DOHH2 (cell line): ENCODE measurements at regions not wholly inside any gene's neighbourhood (a gene's known extent, or its start where the extent isn't known, plus 50 kb on each side); places are given as distances from the start of the nearest gene placed in this dataset.

Experiments used
- H3F3A ChIP-seq: fragments of 200-600 bp; sonication (generic), shearing (Covaris generic); 2 replicates; pipeline ENCODE4 v1.6.0; 2016; ENCODE audit warnings: antibody characterized with exemption, mild to moderate bottlenecking; ENCODE audit not compliant: control insufficient read depth, insufficient read depth
- H3K27ac ChIP-seq: fragments of 200-600 bp; sonication (generic); 2 replicates; pipeline ENCODE4 v1.5.1; 2014; ENCODE audit warnings: low read depth, mild to moderate bottlenecking, low read length, moderate library complexity
- H3K27me3 ChIP-seq: fragments of 200-600 bp; sonication (generic); 2 replicates; pipeline ENCODE4 v1.6.1; 2014; ENCODE audit warnings: mild to moderate bottlenecking, low read length, mixed read lengths; ENCODE audit not compliant: control insufficient read depth
- H3K36me3 ChIP-seq: fragments of 200-600 bp; sonication (generic); 2 replicates; pipeline ENCODE4 v1.6.1; 2014; ENCODE audit warnings: mild to moderate bottlenecking, low read length, moderate library complexity, mixed read lengths; ENCODE audit not compliant: control insufficient read depth
- H3K4me1 ChIP-seq: fragments of 200-600 bp; sonication (generic); 2 replicates; pipeline ENCODE4 v1.6.1; 2014; ENCODE audit warnings: mild to moderate bottlenecking, low read length, mixed read lengths; ENCODE audit not compliant: control insufficient read depth
- H3K4me2 ChIP-seq: fragments of 200-600 bp; sonication (generic); 2 replicates; pipeline ENCODE4 v1.6.0; 2014; ENCODE audit warnings: mild to moderate bottlenecking, low read length, moderate library complexity
- H3K4me3 ChIP-seq: fragments of 200-600 bp; sonication (generic); 2 replicates; pipeline ENCODE4 v1.5.1; 2014; ENCODE audit warnings: mild to moderate bottlenecking, low read length, mixed read lengths
- H3K79me2 ChIP-seq: fragments of 200-600 bp; sonication (generic); 2 replicates; pipeline ENCODE4 v1.6.1; 2014; ENCODE audit warnings: mild to moderate bottlenecking, low read length, mixed read lengths; ENCODE audit not compliant: control insufficient read depth
- H3K9me2 ChIP-seq: fragments of 200-600 bp; sonication (generic); replicated peaks from 2 replicates; pipeline ENCODE4 v1.6.1; 2014; ENCODE audit warnings: mild to moderate bottlenecking, low read length, mixed read lengths; ENCODE audit not compliant: control insufficient read depth
- H3K9me3 ChIP-seq: fragments of 200-600 bp; sonication (generic); 2 replicates; pipeline ENCODE4 v1.6.1; 2014; ENCODE audit warnings: antibody characterized with exemption, low read length, mixed read lengths; ENCODE audit not compliant: control insufficient read depth, insufficient read depth
- H4K20me1 ChIP-seq: fragments of 200-600 bp; sonication (generic); 2 replicates; pipeline ENCODE4 v1.6.0; 2014; ENCODE audit warnings: low read depth, mild to moderate bottlenecking, antibody characterized with exemption, low read length, moderate library complexity; ENCODE audit not compliant: control insufficient read depth, insufficient read depth
- EZH2phosphoT487 ChIP-seq: fragments of 200-600 bp; sonication (generic); IDR thresholded peaks from 2 replicates; pipeline ENCODE4 v1.6.1; 2017; ENCODE audit warnings: borderline replicate concordance, mild to moderate bottlenecking, antibody characterized with exemption, low read length, moderate library complexity, mixed read lengths
- TF ChIP-seq, protein P1 (sequence below): fragments of 200-600 bp; sonication (generic); IDR thresholded peaks from one replicate; pipeline ENCODE4 v1.5.1; 2014; ENCODE audit warnings: antibody characterized with exemption, mild to moderate bottlenecking, low read depth, low read length; ENCODE audit not compliant: poor library complexity, severe bottlenecking

DNA sequence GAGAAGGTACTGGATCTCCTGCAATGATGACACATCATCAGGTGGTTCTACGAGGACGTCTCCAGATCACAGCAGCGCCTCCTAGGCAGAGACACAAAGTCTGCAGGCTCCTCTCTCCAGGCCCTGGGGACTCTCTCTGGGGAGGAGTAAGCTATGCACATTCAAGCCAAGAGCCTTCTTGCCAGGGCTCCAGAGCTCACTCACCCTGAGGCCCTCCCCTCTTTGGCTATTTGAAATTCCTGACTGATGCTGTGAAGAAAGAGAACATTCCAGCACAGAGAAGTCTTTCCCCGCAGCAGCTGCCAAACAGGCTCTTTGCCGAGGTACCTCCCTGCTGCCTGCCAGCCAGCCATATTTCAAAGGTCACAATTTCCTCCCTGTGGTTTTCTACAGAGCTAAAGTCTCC, 204.9 kb downstream of the CSNK2A3 start:
- Histone ChIP-seq H3K9me2 (no peaks in the 10 kb centered on the region), H3K4me1 (peaks cover 22% of the 10 kb centered on the region), H3K27ac (no peak overlapping the region), H3K36me3 (no peaks in the 10 kb centered on the region), H4K20me1 (no peaks in the 10 kb centered on the region), H3K79me2 (no peaks in the 10 kb centered on the region), H3K27me3 (no peaks in the 10 kb centered on the region), H3F3A (no peaks in the 10 kb centered on the region), H3K4me3 (no peak overlapping the region), H3K4me2 (no peak overlapping the region), H3K9me3 (no peaks in the 10 kb centered on the region)
- TF ChIP-seq, protein P1, sequence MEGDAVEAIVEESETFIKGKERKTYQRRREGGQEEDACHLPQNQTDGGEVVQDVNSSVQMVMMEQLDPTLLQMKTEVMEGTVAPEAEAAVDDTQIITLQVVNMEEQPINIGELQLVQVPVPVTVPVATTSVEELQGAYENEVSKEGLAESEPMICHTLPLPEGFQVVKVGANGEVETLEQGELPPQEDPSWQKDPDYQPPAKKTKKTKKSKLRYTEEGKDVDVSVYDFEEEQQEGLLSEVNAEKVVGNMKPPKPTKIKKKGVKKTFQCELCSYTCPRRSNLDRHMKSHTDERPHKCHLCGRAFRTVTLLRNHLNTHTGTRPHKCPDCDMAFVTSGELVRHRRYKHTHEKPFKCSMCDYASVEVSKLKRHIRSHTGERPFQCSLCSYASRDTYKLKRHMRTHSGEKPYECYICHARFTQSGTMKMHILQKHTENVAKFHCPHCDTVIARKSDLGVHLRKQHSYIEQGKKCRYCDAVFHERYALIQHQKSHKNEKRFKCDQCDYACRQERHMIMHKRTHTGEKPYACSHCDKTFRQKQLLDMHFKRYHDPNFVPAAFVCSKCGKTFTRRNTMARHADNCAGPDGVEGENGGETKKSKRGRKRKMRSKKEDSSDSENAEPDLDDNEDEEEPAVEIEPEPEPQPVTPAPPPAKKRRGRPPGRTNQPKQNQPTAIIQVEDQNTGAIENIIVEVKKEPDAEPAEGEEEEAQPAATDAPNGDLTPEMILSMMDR = no peak
- TF ChIP-seq EZH2phosphoT487 = no peak

DNA sequence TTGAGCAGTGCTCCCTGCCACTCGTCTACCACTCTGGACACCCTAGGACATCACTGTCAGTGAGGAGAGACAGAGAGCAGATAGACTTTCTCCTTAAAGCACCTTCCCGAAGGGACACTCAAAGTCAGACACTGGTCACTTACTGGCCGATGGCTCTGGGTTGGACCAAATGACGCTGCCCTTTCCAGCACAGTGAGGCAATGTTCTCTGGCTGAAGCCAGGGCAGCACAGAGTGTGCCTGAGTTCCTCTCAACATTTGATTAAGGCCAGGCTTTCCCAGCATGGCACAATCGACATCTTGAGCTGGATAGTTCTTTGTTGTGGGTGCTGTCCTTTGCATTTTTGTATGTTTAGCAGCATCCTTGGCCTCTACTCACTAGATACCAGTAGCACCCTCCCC, 206.2 kb downstream of the CSNK2A3 start:
- no peaks in the 10 kb centered on the region for H3K79me2 ChIP-seq
- no peak overlapping the region for H3K4me2 ChIP-seq

DNA sequence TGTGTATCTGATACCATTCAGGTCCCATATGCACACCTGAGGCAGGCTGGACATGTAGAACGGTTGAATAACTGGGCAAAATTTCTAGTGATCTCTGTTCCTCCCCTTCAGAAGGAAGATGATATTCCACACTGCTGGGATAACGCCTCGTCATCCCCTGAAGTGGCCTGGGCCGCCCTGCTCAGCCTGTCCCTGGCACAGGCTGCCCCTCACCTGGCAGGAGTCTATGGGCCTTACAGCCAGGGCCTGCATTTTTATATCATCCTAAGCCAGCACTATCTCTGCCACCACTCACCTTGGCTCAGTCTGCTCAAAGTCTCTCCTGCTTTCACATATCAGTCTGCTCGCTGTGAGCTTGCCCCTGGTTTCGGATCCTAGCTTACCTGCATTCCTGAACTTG, 209.2 kb downstream of the CSNK2A3 start:
- H3K4me2 ChIP-seq = no peak overlapping the region
- no peaks in the 10 kb centered on the region for H3K27me3 ChIP-seq
- TF ChIP-seq, protein P1 = no peak
- no peak for TF ChIP-seq EZH2phosphoT487
- no peak overlapping the region for H3K27ac ChIP-seq
- H3K79me2 ChIP-seq = no peaks in the 10 kb centered on the region
- H3K9me2 ChIP-seq = no peaks in the 10 kb centered on the region
- H3F3A ChIP-seq = no peaks in the 10 kb centered on the region
- no peak overlapping the region for H3K4me3 ChIP-seq
- H3K36me3 ChIP-seq = no peaks in the 10 kb centered on the region
- no peaks in the 10 kb centered on the region for H3K9me3 ChIP-seq
- 0 out of 2 replicates have a peak, but pooled peaks cover 5% of the 10 kb centered on the region for H3K4me1 ChIP-seq
- H4K20me1 ChIP-seq = no peaks in the 10 kb centered on the region

More for the DNA sequence above, 206.2 kb downstream of the CSNK2A3 start:
- H3K27me3 ChIP-seq = no peaks in the 10 kb centered on the region
- H3K4me3 ChIP-seq = no peak overlapping the region
- no peaks in the 10 kb centered on the region for H4K20me1 ChIP-seq
- no peaks in the 10 kb centered on the region for H3K9me2 ChIP-seq
- no peaks in the 10 kb centered on the region for H3K9me3 ChIP-seq
- H3K27ac ChIP-seq = no peak overlapping the region
- H3K36me3 ChIP-seq = no peaks in the 10 kb centered on the region
- TF ChIP-seq, protein P1 = no peak
- no peak for TF ChIP-seq EZH2phosphoT487
- peaks cover 22% of the 10 kb centered on the region for H3K4me1 ChIP-seq
- H3F3A ChIP-seq = no peaks in the 10 kb centered on the region
